22Rv1 (cell line): ENCODE measurements at regions not wholly inside any gene's neighbourhood (a gene's known extent, or its start where the extent isn't known, plus 50 kb on each side); places are given as distances from the start of the nearest gene placed in this dataset.

Source experiments
- H3K27ac ChIP-seq: fragments of 450-650 bp; 2 replicates; pipeline ENCODE4 v1.5.1; 2017
- CTCF ChIP-seq: fragments of 450-650 bp; IDR thresholded peaks from 2 replicates; pipeline ENCODE4 v1.5.1; 2017; ENCODE audit warnings: mild to moderate bottlenecking
- ZFX ChIP-seq: fragments of 450-650 bp; IDR thresholded peaks from 2 replicates; pipeline ENCODE4 v1.6.1; 2017; ENCODE audit warnings: antibody characterized with exemption, borderline replicate concordance

GRCh38 chr13:73684286-73684685, 449.9 kb downstream of the KLF12 start:
- peak overlapping the region; percentile 49 for H3K27ac ChIP-seq

GRCh38 chr13:73683746-73684145, 450.5 kb downstream of the KLF12 start:
- peak overlapping the region; percentile 49 for H3K27ac ChIP-seq
- TF ChIP-seq ZFX (no peak), CTCF (no peak)

More at GRCh38 chr13:73684286-73684685, 449.9 kb downstream of the KLF12 start:
- no peak for TF ChIP-seq CTCF
- TF ChIP-seq ZFX: no peak

- no peak for TF ChIP-seq CTCF
- TF ChIP-seq ZFX: no peak
- no peak overlapping the region for H3K27ac ChIP-seq
These were observed 452.4 kb downstream of the KLF12 start for GRCh38 chr13:73681779-73682178.

- TF ChIP-seq CTCF (no peak), ZFX (no peak)
- H3K27ac ChIP-seq: no peak overlapping the region
These were observed 453.2 kb downstream of the KLF12 start for GRCh38 chr13:73681015-73681414.

GRCh38 chr13:73677048-73677601, 457.1 kb downstream of the KLF12 start:
- H3K27ac ChIP-seq: 0 out of 2 replicates have a peak overlapping the region, but pooled peaks have one; percentile 3
- TF ChIP-seq CTCF (no peak), ZFX (no peak)

- TF ChIP-seq CTCF (no peak), ZFX (no peak)
- H3K27ac ChIP-seq: 0 out of 2 replicates have a peak overlapping the region, but pooled peaks have one; percentile 3
These were observed 457.6 kb downstream of the KLF12 start for GRCh38 chr13:73676550-73677047.

- H3K27ac ChIP-seq: no peak overlapping the region
- TF ChIP-seq CTCF (no peak), ZFX (no peak)
These were observed 458.4 kb downstream of the KLF12 start for GRCh38 chr13:73675821-73676220.
